DMS153 treated with DMSO at 0.1 percent for 48 hours (cell line): ENCODE measurements at regions not wholly inside any gene's neighbourhood (a gene's known extent, or its start where the extent isn't known, plus 50 kb on each side); places are given as distances from the start of the nearest gene placed in this dataset.

Experiments
- DNase-seq: peaks from one replicate; lab custom pipeline; 2025; ENCODE audit not compliant: unreplicated experiment; lab: John Stamatoyannopoulos, UW

GRCh38 chr10:111131168-111131799, 54.5 kb downstream of the ADRA2A start:
- no peak for DNase-seq

DNA sequence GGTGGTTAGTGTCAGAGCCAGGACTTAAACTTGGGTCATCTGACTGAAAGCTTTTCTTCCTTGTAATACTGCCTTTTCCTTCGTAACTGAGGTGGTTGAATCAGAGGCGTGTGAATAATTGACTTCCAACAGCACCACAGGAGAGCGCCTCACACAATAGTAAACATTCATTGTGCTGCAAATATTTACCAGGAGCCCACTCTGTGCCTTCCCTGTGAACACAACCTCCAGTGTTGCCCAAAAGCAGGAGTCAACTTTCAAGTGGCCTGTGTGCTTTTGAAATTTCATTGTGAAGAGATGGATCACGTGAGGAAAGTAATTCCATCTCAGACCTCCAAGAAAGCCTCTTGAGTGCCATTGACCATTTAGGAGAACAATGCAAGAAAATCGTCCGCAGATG, 60.2 kb downstream of the ADRA2A start:
- DNase-seq = no peak

DNA sequence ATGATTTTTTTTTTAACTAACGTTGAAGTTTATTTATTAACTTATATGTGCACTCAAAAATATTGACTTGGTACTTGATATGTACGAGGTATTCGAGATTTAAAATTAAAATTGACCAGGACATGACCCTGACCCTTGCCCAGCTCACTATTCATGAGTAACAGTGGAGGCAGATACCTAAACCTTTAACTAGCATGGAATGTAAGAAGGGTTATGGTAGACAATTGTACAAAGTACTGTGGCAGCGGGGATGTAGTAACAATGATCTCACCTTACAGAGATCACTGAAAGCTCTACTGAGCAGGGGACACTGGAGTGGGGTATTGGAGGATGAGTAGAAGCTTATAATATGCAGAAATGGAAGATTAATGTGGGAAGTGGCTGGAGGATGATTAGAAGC, 60.8 kb downstream of the ADRA2A start:
- DNase-seq = no peak

GRCh38 chr10:111138544-111138943, 61.7 kb downstream of the ADRA2A start:
- no peak for DNase-seq

DNA sequence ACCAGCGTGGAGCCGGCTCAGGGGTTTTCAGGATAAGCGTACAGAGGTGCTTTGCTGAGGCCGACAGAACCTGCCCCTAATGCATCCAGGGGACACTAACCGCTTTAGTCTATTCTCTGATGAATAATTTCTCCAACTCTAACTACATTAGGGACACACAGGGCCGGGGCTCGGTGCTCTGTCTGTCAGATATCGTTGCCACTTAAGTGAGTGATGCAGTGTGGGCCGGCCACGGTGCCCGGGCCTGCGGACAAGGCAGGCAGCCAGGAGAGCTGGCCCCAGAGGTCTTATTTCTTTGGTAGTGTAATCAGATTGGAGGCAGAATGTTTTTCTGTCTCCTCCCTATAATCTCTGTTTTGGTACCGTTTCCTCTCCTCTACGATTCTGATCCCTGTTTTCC, 62.7 kb downstream of the ADRA2A start:
- no peak for DNase-seq

DNA sequence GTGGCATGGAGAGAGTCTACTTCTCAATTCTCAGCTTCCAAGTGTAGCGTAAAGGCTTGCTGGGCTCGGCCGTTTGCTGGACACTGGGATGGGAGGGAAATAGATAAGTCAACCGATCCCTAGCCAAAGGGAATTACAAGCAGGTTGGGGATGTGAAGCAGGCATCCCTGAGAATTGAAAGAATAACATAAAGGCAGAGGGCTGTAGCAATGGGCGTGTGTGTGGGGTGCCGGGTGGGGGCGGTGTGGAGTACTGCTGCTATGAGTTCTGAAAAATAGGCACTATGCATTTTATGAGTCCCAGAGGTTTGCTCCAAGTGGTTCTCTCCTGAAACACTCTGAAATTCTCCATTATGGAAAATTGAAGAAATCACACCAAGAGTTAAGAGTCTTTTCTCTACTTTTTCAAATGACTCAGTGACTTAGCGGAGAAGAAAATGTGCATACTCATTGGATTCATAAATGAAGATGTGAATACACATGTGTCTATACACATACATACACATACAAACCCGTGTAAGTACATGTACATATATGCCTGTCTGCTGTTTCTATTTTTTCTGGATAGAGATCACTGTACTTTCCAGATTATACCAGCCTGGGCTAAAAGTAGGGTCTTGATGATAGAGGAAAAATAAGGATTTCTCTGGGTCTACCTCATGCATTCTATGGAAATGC, 65.4 kb downstream of the ADRA2A start:
- DNase-seq = no peak

GRCh38 chr10:111146025-111146640, 69.3 kb downstream of the ADRA2A start:
- DNase-seq = no peak

- no peak for DNase-seq
These were observed 71.2 kb downstream of the ADRA2A start for GRCh38 chr10:111148025-111148424.

GRCh38 chr10:111148440-111148839, 71.6 kb downstream of the ADRA2A start:
- DNase-seq = no peak

- DNase-seq = no peak
These were observed 73.9 kb downstream of the ADRA2A start for GRCh38 chr10:111150691-111151090.

GRCh38 chr10:111151595-111152307, 74.9 kb downstream of the ADRA2A start:
- no peak for DNase-seq

GRCh38 chr10:111156754-111157153, 79.9 kb downstream of the ADRA2A start:
- no peak for DNase-seq

DNA sequence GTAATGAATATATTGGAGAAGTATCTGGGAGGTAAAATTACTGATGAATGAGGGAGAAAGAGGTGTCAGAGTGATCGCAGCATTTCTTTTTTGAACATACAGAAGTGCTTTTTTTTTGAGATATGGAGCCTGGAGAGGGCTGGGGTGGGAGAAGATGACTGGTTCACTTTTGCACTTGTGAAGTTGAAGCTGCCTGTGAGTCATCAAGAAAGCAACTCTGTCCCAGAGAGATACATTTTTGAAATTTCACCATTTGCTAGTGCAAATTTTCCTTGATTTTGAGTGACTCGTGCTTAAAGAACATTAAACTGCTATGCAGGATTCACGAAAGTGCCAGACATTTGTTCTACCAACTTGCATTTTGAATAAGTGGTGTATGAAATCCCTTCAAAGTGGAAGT, 81.8 kb downstream of the ADRA2A start:
- DNase-seq = no peak

DNA sequence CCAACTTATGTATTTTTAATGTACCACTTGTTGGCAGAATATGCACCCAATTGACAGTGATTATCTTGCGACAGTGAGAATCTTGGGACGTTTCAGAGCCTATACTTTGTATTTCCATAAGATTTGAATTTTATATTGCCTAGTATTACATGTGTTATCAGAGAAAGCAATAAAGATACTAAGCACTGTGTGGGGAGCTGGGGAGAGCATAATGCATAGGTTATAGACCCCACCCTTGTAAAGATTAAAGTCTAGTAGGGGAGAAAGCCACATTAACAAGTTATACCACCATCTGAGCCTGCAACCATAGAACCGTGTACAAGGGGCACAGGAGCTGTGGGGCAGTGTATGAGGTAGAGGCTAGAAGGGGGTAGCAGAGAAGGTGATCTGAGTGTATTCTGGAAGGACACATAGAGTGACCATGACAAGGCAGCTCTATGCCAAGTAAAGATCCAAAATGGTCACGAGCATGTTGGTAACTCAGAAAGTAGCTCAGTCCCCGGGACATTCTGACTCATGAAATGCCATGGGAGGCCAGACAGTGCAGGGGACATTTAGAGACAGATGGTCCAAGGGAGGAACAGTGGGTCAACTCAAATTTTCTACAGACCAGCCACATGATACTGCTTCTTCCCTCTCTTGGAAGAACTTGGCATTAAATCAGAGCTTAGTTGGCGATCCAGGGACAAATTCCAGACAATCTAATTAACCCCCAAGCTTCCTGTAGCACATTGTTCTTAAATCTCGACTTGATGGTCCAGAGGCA, 84.5 kb downstream of the ADRA2A start:
- DNase-seq = no peak

- DNase-seq = no peak
These were observed 94.4 kb downstream of the ADRA2A start for GRCh38 chr10:111171183-111171582.

GRCh38 chr10:111175787-111176186, 99.0 kb downstream of the ADRA2A start:
- no peak for DNase-seq

GRCh38 chr10:111177379-111177778, 100.5 kb downstream of the ADRA2A start:
- no peak for DNase-seq

- DNase-seq = no peak
These were observed 102.7 kb downstream of the ADRA2A start for GRCh38 chr10:111179514-111179913.

GRCh38 chr10:111186358-111186757, 109.5 kb downstream of the ADRA2A start:
- no peak for DNase-seq

DNA sequence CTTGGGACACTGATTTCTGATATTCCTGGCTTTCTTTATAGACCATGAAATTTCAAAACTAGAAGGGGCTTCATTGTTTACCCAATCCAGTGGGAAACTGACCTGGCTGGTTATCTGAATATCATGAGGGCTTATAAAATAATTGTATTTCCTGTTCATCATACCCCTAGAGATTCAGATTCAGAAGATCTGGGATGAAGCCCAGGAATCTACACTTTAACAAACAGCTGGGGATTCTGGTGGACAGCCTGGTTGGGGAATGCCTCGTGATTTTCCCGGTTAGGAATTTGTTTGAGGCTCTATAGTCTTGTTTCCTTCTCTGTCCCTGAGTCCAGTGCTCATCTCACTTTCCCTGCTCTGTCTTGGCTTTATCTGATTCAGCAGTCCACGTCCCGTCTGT, 110.3 kb downstream of the ADRA2A start:
- DNase-seq = no peak

DNA sequence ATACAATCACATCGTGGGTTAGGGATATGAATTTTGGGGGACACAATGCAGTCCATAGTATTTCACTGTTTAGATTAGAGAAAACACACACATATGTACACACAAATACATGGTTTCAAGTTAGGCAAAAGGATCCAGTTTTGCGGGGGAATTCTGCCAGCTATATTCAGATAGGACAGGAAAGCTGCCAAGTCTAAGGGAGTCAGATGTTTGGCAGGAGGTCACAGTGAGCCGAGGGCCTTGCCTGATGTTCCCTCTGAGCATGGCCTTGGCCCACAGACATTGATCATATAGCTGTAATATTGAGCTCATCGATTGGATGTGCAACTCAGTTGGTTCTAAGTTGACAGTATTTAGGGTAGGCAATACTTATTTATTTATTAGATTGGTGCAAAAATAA, 122.8 kb downstream of the ADRA2A start:
- DNase-seq = no peak
